RCC 7860 (cell line): ENCODE measurements at regions not wholly inside any gene's neighbourhood (a gene's known extent, or its start where the extent isn't known, plus 50 kb on each side); places are given as distances from the start of the nearest gene placed in this dataset.

Source experiments
- DNase-seq: peaks from one replicate; pipeline ENCODE4 v3.0.0-alpha.2; 2015; ENCODE audit warnings: low spot score
- FAIRE-seq: peaks from 2 replicates; lab custom pipeline; 2012; peaks lifted over from hg19 to GRCh38; lab: Jason Lieb, UNC

DNA sequence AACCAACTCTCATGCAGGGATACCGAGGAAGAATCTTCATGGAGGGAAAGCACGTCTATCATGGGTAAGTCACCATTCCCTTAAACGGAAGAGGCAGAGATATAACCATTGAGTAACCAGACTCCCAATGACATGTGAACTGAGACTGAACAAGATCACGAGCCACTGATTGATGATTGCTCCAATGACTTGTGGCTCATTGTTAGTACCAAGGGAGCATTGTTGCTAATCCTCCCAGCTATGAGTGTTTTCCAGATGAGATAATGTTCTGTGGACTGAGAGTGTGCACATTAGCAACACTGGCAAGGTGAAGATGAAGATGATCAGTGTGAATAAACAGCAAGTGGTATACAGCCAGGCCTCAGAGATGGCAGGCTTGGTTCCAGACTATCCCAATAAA lies 219.2 kb upstream of the MAP3K1 start:
- DNase-seq (no peak), FAIRE-seq (no peak)

DNA sequence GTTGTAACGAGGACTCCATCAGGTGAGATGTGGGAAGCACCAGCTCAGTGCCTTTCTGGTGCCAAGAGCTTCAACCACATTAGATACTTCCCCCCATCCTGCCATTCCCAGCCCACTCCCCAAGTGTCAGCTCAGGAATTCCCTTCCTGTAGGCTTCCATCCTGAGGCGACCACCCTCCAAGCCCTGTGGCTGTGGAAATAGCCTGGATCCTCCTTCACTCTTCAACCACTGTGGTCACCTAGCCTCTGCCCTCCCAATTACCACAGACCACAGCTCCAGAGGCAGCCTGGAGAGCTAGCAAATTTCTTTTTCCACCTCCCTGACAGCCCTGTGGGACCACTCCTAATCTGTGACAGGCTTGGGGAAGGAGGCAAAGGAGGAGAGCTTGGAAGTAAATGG lies 219.8 kb upstream of the MAP3K1 start:
- no peak for DNase-seq
- no peak for FAIRE-seq

GRCh38 chr5:56594792-56595191 lies 220.6 kb upstream of the MAP3K1 start:
- FAIRE-seq (no peak), DNase-seq (no peak)

- FAIRE-seq (no peak), DNase-seq (no peak)
These were observed 224.3 kb upstream of the MAP3K1 start for GRCh38 chr5:56591081-56591480.

- DNase-seq, result no peak
- no peak for FAIRE-seq
These were observed 225.9 kb upstream of the MAP3K1 start for GRCh38 chr5:56589481-56589860.

- DNase-seq, result no peak
- no peak for FAIRE-seq
These were observed 226.5 kb upstream of the MAP3K1 start for GRCh38 chr5:56588636-56589480.

- DNase-seq, result no peak
- FAIRE-seq, result no peak
These were observed 227.2 kb upstream of the MAP3K1 start for GRCh38 chr5:56588131-56588487.

DNA sequence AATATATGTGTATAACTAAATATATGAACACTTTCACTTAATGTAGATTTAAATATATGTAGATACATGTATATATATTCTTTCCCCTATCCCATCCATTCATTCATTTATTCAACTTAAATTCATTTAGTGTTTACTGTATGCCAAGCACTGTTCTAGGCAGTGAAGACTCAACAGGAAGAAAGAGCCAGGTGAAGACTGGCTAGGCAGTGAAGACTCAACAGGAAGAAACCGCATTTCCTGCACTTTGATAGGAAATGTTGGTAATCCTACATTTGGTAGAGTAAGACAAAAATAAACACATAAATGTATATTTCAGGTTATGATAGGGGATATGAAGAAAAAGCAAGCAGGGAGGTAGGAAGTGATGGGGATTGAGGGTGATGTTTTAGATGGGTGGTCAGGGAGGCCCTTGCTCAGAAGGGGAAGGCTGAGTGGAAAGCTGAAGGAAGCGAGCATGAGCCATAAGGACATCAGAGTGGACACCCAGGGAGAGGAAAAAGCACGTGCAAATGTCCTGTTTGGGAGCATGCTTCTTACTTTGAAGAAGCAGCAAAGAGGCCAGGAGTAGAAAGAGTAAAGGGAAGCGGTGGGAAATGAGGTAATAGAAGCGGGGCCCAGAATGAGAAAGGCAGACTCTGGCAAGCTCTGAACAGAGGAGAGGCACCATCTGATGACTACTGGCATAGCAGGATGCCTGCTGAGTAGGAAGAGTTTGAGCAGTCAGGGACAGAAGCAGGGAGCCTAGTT lies 227.8 kb upstream of the MAP3K1 start:
- FAIRE-seq (no peak), DNase-seq (no peak)

DNA sequence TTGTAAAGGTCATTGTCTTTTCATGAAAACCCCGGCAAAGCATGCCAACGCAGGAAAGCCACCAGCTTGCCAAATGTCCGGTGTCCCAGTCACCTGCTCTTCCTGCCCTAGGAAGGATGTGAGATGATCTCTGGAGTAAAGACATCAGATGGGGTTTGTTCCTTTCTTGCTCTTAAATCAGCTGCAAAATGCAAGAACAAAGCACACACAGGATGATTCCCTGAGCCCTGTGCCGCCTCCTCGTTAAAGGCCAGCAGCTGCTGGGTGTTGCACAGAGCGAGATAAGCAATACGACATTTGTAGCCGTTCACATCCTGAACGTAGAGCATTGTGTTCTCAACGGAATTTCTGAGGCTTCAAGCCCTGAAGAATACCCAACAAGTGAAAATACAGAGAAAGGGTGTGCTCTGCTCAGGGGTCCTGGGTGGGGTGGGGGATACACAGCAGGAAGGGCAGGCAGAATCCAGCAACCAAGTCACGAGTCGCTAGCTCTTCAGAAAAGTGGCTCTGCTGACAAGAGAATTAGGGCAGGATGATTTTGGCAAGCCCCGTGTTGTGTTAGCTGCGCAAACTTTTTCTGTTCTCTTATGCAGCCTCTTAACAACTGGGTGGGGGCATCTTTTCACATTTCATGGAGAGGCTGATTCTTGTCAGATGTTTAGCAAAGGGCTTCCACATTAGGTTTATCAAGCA lies 229.2 kb upstream of the MAP3K1 start:
- DNase-seq (no peak), FAIRE-seq (no peak)

- DNase-seq (no peak), FAIRE-seq (no peak)
These were observed 229.9 kb upstream of the MAP3K1 start for GRCh38 chr5:56585461-56585860.

GRCh38 chr5:56581426-56581825 lies 233.9 kb upstream of the MAP3K1 start:
- no peak for FAIRE-seq
- DNase-seq, result no peak

GRCh38 chr5:56580864-56581263 lies 234.5 kb upstream of the MAP3K1 start:
- no peak for FAIRE-seq

DNA sequence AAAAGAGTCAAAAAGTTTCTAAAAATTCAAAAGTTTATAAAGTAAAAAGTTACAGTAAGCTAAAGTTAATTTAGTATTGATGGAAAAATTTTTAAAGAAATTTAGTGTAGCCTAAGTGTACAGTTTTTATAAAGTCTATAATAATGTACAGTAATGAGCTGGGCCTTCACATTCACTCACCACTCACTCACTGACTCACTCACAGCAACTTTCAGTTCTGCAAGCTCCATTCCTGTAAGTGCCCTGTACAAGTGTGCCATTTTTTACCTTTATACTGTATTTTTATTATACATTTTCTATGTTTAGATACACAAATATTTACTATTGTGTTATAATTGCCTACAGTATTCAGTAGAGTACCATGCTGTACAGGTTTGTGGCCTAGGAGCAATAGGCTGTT lies 239.5 kb upstream of the MAP3K1 start:
- FAIRE-seq, result no peak

More at GRCh38 chr5:56580864-56581263, 234.5 kb upstream of the MAP3K1 start:
- no peak for DNase-seq

DNA sequence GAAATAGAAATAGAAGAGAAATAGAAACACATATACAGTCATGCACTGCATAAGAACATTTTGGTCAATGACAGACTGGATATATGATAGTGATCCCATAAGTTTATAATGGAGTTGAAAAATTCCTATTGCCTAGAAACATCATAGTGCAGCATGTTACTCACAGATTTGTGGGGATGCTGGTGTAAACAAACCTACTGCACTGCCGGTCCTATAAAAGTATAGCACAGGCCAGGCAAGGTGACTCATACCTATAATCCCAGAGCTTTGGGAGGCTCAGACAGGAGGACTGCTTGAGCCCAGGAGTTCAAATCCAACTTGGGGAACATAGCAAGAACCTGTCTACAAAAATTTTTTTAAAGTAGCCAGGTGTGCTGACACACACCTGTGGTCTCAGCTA lies 240.6 kb upstream of the MAP3K1 start:
- FAIRE-seq (no peak), DNase-seq (no peak)

More for the DNA sequence above, 239.5 kb upstream of the MAP3K1 start:
- no peak for DNase-seq

DNA sequence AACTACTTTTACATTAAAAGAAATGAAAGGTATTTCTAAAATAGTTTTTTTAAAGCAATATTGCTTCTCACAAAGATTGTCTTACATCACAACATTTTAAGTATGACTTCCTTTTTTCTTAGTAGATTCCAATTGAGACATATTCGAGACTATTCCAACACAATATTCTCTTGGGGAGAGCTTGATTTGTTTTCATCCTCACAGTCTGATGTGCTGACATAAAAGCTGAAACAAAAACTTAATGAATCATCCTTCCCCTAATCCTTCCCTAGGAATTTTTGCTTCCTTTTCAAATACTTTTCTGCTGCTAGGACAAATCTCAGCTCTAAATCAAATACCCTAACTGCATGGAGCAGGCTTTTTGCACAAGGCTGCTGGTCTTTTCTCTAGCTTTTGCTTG lies 245.8 kb upstream of the MAP3K1 start:
- no peak for FAIRE-seq
- no peak for DNase-seq

GRCh38 chr5:56569076-56569475 lies 246.3 kb upstream of the MAP3K1 start:
- no peak for DNase-seq
- no peak for FAIRE-seq

GRCh38 chr5:56567278-56567677 lies 248.1 kb upstream of the MAP3K1 start:
- DNase-seq, result no peak

GRCh38 chr5:56566374-56567249 lies 248.7 kb upstream of the MAP3K1 start:
- DNase-seq (no peak), FAIRE-seq (no peak)

More at GRCh38 chr5:56567278-56567677, 248.1 kb upstream of the MAP3K1 start:
- no peak for FAIRE-seq

- DNase-seq (no peak), FAIRE-seq (no peak)
These were observed 249.7 kb upstream of the MAP3K1 start for GRCh38 chr5:56565644-56566043.

DNA sequence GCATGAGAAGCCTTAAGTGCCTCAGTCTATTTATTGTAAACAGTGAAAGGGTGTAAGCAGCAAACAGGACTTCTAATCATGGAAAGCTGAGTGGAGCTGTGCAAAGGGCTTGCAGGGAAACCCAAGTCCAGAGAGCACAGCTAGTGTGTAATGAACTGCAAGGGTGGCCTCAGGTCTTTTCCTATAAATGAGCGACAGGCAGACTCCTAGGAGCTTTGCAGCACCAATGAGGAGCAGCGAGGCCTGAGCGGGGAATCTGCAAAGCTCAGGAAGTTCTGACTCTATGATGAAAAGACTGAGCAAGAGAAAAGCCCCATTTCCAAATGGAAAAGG lies 250.1 kb upstream of the MAP3K1 start:
- DNase-seq (no peak), FAIRE-seq (no peak)
